GM18505 (cell line): ENCODE measurements at regions not wholly inside any gene's neighbourhood (a gene's known extent, or its start where the extent isn't known, plus 50 kb on each side); places are given as distances from the start of the nearest gene placed in this dataset.
"Not testable (repeated sequence)": the region's sequence is repeated elsewhere in the genome, so short reads cannot be mapped to it uniquely, and the experiment has no call there.

Experiments used
- ATAC-seq: cut with Tn5 transposase; IDR thresholded peaks from one replicate; pipeline ENCODE4 v1.9.1; 2021; ENCODE audit not compliant: unreplicated experiment
- POLR2A ChIP-seq: IDR thresholded peaks from 4 replicates; pipeline ENCODE4 v1.6.1; 2011; ENCODE audit warnings: borderline replicate concordance; ENCODE audit not compliant: insufficient read depth, insufficient read length; ENCODE audit errors: extremely low read depth

DNA sequence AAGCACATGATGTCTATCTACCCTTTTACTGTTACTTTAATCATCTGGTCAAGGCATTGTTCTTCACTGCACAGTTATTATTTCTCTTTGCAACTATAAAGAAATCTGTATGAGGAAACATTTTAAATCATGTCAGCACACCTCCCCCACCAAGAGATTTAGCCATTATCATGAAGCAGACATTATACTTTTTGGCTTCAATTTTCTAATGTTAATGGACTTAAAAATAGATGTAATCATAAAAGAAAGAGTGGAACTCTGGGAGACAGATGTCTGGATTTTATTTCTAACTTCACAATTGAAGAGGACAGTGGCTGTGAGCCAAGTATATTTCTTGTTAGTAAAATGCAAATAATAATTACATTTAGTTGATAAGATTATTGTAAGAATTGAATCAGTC is 932.4 kb downstream of the TAF11L14 start:
- ATAC-seq: no peak
- TF ChIP-seq POLR2A: no peak

DNA sequence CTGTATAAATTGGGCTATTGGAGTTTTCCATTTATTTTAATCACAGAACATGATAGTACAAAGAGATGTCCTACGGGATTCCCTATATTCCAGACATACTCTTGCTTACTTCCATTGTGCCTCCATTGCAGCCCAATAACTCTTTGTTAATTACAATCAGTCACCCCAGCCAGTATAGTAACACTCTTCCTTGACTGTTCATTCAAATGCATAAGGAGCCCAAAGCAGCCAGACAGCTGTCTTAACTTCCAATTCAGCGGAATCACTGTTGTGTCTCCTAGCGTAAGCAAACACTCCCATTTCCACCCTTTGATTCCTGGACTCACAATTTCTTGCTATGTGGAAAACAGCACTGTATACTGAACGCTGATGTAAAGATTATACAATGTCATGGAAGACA is 942.3 kb downstream of the TAF11L14 start:
- no peak for TF ChIP-seq POLR2A
- no peak for ATAC-seq

DNA sequence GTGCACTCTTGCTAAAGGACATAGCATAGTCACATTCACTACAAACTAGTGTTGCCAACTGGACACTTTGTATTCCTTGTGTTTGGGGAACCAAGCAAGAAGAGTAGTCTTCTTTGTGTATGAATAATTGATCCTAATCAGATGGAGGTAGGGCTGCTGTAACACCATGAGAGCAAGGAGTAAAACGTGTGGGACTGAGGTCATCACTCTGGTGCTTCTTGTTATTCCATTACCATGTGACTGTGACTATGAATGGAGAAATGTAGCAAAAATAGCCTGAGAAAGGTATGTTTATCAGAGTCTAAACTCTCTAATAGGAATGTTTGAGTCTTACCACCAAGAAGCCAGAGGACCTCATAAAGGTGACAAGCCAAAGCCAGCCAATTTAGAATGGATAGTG is 966.9 kb downstream of the TAF11L14 start:
- ATAC-seq: no peak
- TF ChIP-seq POLR2A: no peak

DNA sequence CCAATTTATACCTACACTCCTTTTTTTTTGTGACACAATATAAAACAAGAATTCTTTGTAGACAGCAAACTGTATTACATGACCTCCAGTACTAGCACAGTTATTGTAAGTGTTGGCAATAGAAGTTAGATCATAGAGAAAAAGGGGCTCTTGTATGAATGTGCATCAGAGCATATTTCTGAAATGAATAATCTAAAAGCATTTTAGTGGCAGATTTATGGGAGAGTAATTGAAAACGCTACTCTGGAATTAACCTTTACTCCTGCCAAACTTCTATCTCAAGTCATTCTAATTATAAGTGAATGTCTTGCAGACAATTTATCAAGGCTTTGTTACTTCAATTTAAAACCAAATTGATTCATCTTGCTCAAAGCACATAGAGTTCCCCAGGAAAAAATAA is 968.1 kb downstream of the TAF11L14 start:
- no peak for TF ChIP-seq POLR2A
- ATAC-seq: no peak

DNA sequence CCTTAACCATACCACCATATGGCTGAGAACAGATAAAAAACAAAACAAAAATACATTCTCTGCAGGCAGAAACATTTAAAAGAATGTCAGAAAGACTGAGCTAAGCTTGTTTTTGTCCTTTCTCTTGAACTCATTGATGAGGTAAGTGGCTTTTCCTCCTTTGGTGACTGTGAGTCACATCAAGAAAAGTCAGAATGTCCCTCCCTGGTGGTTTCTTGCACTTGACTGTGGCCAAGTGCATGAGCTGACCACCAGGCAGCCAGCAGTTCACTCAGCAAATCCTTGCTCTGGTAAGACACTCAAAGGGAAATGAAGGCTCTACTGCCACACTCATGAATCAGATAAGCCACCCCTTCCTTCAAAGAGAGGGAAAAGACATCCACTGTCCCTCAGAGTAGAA is 970.9 kb downstream of the TAF11L14 start:
- ATAC-seq: no peak

DNA sequence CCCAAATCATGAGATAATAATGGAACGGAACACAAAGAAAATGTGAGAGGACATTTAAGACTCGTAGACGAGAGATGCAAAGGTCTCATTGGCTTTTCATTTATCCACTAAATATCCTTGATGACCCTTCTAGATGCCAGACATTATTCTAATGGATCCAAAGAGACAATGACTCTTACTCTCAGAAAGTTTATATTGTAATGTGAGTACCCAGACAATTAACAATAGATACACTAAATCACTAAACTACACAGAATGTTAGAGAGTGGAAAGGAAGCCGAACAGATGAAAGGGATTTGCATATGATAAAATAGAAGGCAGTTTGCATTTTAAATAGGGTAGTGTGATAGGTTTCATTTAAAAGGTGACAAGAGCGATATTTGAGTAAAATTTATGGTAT is 973.3 kb downstream of the TAF11L14 start:
- TF ChIP-seq POLR2A: no peak
- ATAC-seq: no peak

More for the DNA sequence above, 970.9 kb downstream of the TAF11L14 start:
- no peak for TF ChIP-seq POLR2A

DNA sequence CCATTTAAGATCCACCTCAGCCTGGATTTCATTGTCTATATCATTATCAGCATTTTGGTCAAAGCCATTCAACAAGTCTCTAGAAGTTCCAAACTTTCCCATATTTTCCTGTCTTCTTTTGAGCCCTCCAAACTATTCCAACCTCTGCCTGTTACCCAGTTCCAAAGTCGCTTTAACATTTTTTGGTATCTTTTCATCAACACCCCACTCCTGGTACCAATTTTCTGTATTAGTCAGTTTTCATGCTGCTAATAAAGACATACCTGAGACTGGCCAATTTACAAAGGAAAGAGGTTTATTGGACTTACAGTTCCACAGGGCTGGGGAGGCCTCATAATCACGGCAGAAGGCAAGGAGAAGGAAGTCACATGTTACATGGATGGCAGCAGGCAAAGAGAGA is 982.9 kb downstream of the TAF11L14 start:
- ATAC-seq: not testable (repeated sequence)

DNA sequence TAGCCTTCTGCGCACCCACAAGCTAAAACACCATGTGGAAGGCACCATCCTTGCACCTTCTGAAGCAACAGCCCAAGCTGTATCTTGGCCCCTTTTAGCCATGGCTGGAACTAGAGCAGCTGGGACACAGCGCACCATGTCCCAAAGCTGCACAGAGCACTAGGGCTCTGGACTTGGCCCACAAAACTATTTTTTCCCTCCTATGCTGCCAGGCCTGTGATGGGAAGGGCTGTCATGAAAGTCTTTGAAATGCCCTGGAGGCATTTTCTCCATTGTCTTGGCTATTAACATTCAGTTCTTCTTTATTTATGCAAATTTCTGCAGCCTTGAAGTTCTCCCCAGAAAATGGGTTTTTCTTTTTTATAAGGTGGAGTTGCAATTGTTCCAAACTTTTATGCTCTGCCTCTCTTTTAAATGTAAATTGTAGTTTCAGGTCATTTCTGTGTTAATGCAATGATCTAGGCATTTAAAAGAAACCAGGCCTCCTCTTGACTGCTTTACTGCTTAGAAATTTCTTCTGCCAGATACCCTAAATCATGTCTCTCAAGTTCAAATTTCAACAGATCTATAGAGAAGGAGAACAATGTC is 996.3 kb downstream of the TAF11L14 start:
- ATAC-seq: no peak
- TF ChIP-seq POLR2A: no peak

DNA sequence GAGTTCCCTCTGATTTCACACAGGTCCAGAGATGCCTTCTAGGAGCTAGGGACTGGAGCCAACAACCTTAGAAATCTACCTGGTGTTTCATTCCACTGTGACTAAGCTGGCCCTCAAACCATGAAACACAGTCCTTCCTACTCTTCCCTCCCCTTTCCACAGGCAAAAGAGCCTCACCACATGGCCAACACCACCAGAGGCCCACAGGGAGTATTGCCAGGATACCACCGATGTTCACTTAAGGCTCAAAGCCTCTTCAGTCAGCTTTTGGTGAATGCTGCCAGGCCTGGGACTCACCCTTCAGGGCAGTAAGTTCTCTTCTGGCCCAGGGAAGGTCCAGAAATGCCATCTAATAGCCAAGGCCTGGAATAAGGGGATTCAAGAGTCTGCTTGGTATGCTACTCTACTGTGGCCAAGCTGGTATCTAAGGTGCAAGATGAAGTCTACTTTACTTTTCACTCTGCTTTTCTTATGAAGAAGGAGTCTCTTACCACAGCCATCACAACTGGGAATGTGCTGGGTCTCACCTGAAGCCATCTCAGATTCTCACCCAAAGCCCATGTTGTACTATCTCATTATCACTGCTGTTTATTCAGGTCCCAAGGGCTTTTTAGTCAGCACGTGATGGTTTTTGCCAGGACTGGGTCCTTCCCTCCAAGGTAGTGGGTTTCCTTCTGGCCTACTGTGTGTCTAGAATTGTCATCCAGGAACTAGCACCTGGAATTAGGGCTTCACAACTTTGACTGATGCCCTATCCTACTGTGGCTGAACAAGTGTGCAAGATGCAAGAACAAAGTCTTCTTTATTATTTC is 1018.4 kb downstream of the TAF11L14 start:
- no peak for TF ChIP-seq POLR2A
- no peak for ATAC-seq

DNA sequence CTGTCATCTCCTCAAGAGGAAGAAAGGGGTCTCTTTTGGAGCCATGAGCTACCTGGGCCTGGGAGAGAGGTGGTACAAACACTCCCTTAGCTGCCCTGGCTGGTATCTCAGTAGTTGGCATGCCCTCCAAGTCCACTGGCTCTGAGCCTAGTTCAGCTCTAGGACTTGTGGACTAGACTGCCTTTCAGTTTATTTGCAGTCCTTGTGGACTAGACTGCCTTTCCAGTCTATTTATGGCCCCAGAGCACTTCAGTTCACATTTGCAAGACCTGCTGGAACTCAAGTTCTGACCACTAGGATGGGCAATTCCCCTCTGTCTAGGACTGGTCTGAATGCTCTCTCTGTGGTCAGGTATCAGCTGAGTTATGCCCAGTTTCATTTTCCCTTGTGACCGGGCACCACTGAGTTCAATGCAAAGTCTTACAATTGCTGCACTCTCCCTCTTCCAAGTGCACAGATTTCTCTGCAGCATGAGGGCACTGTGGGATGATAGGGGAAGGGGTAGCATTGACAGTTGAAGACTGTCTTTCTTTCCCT is 1019.0 kb downstream of the TAF11L14 start:
- no peak for ATAC-seq
- TF ChIP-seq POLR2A: no peak

DNA sequence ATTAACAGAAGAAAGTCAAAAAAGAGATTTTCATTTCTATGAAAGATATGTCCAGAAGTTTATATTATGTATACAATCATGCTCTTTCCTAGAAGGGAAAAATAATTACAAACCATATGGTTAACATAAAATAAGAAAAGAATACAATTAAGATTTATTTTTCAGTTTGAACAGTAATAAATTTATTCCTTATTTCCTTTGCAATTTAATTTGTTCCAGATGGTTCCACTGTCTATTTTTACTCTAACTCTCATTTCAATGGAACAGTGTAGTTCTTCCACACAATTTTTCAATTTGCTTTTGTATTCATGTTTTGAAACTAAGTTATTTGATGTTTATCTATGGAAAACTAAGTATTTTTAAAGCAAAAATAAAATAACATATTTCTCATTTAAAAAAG is 1026.3 kb downstream of the TAF11L14 start:
- ATAC-seq: no peak
- no peak for TF ChIP-seq POLR2A

DNA sequence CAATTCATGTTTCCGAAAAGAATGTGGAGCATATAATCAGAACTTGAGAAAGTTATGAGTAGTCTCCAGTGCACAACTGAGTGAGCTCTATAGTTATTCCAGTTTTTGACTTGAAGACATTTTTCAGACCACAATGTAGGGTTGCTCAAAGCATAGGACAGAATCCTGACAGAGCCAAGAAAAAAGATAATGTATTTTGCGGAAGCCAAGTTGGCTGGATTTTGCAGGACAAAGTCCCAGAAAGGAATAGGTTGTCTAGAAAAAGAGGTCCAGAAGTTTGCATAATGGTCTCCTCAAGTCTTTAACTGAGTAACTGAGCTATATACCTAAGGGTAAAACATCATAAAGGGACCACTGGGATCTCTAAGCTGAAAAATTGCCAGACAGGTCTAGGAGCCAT is 1028.0 kb downstream of the TAF11L14 start:
- no peak for TF ChIP-seq POLR2A
- ATAC-seq: no peak

DNA sequence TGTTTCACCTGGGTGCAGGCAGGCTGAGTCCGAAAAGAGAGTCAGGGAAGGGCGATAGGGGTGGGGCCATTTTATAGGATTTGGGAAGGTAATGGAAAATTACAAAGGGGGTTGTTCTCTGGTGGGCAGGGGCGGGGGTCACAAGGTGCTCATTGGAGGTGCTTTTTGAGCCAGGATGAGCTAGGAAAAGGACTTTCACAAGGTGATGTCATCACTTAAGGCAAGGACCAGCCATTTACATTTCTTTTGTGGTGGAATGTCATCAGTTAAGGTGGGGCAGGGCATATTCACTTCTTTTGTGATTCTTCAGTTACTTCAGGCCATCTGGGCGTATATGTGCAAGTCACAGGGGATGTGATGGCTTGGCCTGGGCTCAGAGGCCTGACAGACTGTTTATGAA is 1040.0 kb downstream of the TAF11L14 start:
- ATAC-seq: not testable (repeated sequence)

DNA sequence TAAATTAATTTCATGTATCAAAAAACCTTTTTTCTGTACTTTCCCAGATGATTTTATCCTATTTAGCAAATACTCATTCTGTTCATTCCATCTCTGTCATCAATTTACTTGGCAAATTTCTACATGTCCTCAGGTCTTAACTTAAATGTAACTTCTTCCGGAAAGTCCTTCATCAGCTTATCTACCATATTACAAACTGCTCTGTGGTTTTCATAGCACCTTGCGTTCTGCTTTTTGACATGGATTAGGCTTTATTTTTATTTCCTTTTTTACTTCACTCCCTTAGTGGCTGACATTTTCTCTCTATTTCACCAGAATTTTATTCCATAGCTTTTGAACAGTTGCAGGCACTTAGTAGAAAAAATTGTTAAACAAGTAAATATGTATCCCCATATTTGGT is 1040.8 kb downstream of the TAF11L14 start:
- no peak for TF ChIP-seq POLR2A
- no peak for ATAC-seq
